SK-N-MC (cell line): ENCODE measurements at regions not wholly inside any gene's neighbourhood (a gene's known extent, or its start where the extent isn't known, plus 50 kb on each side); places are given as distances from the start of the nearest gene placed in this dataset.
"Not testable (repeated sequence)": the region's sequence is repeated elsewhere in the genome, so short reads cannot be mapped to it uniquely, and the experiment has no call there.

Experiments
- EZH2 ChIP-seq: fragments of 200-600 bp; sonication (generic); IDR thresholded peaks from one replicate; pipeline ENCODE4 v1.6.1; 2017; ENCODE audit warnings: antibody characterized with exemption
- POLR2AphosphoS5 ChIP-seq: IDR thresholded peaks from 2 replicates; pipeline ENCODE4 v1.6.1; 2012; ENCODE audit warnings: mild to moderate bottlenecking, low read depth, low read length, borderline replicate concordance

- TF ChIP-seq EZH2, POLR2AphosphoS5: not testable (repeated sequence)
Measured at GRCh38 chr1:85526216-85526615, 54.3 kb upstream of the CCN1 start.
